CD4-positive, alpha-beta T cell treated with Interferon alpha-2 for 1 hour (primary cell): ENCODE measurements at regions not wholly inside any gene's neighbourhood (a gene's known extent, or its start where the extent isn't known, plus 50 kb on each side); places are given as distances from the start of the nearest gene placed in this dataset.

Experiments
- DNase-seq, 2 donors: peaks; one replicate each; pipeline ENCODE4 v3.0.0-alpha.2; 2020 to 2022

DNA sequence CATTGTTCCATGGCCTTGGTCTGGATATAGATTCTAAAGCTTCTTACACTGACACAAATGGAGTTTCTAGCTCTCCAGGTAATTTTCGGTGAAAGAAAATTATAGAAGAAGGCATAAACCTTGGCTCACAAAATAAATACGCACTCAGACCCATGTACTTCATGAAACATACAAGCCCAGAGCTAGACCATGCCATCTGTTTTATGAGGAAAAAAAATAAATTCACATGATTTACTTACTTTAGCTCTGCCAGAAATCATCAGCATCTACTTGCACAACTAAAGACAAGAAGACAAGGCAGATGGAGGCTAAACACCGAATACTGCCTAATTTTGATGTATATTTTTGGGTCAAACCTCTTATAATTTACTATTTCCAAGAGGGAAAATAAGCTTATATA, 197.4 kb upstream of the KLF14 start:
- DNase-seq = no peak

DNA sequence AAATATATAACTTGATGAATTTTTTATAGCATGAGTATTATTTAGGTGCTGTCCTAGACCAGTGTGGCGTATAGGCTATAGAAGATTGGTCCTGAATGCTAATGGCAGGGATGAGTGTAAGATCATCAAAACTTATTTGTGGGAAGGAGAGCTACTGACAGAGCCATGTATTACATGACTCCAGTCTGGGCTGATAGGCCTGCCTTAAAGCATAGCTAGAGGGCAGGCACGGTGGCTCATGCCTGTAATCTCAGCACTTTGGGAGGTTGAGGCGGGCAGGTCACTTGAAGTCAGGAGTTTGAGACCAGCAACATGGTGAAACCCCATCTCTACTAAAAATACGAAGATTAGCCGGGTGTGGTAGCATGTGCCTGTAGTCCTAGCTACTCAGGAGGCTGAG, 198.1 kb upstream of the KLF14 start:
- DNase-seq = no peak

DNA sequence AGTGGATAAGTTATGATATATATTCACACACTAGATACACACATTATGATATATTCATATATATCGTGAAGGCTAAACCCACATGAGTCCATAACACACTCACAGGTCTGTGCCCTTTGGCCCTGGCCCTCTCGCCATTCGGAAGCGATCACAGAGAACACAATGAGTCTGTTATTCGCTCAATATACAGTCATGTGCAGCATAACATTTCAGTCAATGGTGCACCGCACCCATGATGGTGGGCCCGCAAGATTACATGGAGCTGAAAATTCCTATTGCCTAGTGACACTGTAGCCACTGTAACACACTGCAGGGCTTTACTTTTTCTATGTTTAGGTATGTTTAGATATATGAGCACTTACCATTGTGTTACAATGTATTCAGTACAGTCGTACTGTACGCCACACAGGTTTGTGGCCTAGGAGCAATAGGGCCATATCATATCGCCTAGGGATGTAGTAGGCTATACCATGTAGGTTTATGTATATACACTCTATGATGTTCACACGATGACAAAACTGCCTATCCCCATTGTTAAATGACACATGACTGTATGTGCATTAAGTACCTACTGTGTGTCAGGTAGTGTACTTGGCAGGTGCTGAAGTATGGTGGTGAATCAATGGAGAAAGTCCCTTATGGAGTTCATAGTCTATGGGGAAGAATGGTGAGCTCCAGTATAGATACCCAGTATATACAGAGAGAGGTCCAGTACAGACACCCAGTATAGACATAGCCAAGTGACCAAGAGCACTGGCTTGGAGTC, 198.8 kb upstream of the KLF14 start:
- no peak for DNase-seq

GRCh38 chr7:130933919-130934318, 199.9 kb upstream of the KLF14 start:
- DNase-seq = no peak

DNA sequence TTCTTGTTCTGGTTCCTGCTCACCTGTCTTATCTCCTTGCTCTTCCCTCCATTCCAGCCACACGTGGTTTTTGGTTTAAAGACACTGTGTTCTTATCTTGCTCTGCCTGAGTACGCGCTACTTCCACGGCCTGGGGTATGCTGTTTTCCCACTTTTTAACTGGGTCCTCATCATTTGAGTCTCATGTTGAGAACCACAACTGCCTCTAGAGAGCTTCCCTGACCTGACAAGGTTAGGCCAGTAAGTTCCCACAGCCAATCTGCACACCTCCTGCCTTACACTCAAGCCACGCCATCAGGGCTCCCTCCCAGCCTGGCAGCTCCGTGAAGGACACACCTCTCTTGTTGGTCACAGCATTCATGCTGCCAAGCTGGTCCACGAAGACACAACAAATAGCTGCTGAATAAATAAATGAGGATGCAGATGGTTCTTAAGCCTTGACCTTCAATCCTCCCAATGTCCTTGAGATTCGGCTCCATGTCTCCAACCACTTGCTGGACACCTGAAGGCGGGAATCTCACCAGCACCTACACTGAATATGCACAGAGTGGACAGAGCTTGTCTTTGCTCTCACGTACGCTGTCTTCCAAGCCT, 201.7 kb upstream of the KLF14 start:
- no peak for DNase-seq

GRCh38 chr7:130936202-130936931, 202.4 kb upstream of the KLF14 start:
- no peak for DNase-seq

GRCh38 chr7:130937016-130937415, 203.0 kb upstream of the KLF14 start:
- DNase-seq = no peak

GRCh38 chr7:130937830-130938229, 203.8 kb upstream of the KLF14 start:
- DNase-seq = no peak

DNA sequence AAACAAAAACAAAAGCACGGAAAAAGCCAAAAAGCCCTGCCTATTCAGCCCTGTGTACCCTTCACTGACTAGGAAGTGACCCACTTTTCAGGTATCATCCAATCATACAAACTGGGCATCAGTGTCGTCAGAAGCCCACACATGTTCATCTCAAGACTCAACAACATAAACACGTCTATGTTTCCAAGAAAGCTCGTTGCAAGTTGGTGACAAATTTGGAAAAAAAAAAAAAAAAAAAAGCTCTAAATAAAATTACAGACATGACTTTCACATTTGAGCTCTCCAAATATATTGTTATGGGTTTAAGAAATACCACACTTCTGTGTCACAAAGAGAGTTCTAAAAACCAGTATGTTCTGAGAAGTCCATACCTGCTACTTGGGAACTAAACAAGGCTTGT, 204.7 kb upstream of the KLF14 start:
- peak; percentile 74 to 90 for DNase-seq

DNA sequence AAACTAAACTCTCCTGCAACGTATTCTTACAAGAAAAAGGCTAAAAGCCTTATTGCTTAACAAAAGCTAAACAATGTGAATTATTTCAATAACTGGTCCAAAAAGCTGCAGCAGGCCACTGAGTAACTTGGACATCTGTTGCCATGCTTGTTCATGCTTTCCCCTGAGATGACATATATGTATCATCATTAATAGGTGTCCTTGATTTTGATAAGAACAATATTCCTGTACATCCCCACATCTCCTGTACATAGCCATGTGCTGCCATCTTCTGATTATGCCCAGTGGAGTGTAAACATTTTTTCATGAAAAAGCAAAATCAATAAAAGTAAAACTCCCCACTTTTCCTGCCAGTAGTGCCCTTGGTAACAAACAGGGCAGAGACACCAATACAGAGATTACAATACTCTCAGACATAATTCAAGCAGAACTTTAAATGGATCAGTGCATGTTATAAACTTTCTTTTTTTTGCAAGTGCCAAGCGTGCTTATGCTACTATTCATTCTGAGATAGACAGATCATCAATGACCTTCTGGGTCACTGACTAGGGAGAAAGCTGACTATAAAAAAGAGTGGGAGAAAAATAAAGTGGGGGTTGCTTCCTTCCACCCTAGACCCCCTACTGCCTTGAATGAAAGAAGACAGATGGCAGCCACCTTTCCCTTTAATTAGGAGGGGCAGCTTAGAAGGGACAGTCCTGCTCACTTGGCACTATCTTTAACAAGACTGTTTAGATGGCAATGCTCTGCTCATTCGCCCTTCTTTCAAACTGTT, 205.5 kb upstream of the KLF14 start:
- no peak for DNase-seq

DNA sequence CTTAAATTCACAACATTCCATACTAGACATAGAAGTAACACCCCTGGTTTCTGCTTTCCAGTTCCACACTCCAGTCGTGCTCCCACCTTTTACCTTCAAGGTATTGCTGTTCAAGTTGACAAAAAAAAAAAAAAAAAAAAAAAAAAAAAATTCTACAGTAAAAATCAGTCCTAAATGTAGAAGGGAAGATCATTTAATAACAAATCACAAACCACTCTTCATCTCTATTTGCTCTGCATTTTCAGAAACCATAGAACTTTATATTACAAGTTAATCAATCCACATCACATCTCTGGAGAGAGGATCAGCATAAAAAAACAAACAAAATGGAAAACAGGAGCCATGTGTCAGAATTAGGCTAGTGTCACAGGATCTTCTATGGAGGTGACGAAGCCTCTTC, 206.3 kb upstream of the KLF14 start:
- no peak for DNase-seq

GRCh38 chr7:130940907-130941306, 206.9 kb upstream of the KLF14 start:
- DNase-seq = no peak

DNA sequence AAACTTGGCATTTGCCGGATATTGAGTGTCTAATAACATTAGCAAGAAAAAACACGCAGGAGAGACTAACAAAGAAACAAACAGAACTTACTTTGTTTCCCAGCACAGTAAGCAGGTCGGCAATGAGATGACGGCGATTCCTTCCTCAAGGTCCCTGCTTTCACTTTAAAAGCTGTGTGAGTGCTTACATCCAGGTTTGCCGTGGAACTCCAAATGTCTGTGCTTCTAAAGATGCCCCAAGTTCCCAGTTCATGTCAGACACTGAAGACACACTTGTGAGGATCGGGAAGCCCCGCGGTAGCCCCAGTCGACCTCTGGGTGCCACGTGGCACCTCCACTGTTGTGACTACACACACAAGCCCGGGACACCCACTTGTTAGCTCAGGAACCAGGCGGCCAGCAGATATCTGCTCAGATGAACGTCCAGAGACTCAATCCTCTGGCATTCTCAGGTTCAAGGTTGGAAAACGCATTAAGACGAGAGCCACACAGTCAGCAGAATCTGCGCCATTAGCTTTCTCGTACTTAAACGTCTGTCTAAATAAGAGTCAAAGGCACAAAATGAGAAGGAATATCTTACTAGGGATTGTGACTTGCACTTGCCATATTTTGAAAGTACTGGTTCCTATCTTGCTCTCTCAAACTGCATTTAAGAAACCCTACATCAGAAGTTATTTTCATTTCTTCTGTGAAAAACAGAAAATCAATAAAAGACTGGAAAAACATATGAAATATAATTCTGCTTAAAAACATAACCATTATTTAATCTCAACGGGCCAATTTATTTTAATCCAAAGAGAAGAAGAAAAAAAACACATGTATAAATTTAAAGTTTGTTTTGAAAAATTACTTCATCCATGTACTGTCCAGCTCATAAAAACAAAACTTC, 207.6 kb upstream of the KLF14 start:
- peak; percentile 70 to 84 for DNase-seq

DNA sequence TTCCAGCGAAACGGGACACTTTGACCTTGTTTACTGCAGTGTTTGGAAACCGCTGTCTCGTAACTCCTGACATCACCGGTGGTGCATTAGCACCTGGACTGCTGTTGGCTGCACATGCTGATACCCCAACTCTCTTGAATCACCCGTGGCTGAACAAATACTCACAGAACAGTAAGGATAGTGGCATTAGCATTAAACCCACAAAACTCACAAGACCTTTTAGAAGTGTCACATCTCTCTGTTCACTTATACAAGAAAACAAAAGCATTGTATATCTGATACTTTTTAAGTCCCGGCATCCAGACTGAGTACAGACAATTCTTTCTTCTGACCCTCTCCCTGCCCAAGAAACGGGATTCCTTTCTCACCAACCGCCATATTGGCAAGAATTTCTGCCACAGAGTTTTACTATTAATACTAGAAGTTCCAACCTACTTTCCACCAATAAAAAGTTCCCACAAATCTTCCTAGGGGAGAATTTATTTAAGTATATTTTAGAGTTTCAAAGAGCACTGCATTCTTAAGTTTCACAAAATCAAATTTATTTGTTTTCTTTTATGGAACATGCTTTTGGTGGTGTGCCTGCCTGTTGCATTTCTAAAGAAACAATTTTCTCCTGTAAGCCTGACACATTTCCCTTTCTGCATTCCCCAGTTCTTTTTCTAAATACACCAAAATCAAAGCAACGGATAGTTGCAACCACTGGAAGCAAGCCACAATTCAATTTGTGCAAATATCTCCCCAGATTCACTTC, 208.4 kb upstream of the KLF14 start:
- peak; percentile 65 to 89 for DNase-seq

- peak; percentile 33 to 75 for DNase-seq
Observed at GRCh38 chr7:130943336-130943901, 209.4 kb upstream of the KLF14 start.

- DNase-seq = peak in 1 of 2 donors; percentile 26
Observed at GRCh38 chr7:130943981-130944380, 210.0 kb upstream of the KLF14 start.

- DNase-seq = no peak
Observed at GRCh38 chr7:130944997-130945396, 211.0 kb upstream of the KLF14 start.

GRCh38 chr7:130945411-130945811, 211.4 kb upstream of the KLF14 start:
- DNase-seq = peak in 1 of 2 donors; percentile 72

- DNase-seq = peak in 1 of 2 donors; percentile 19
Observed at GRCh38 chr7:130946114-130946513, 212.1 kb upstream of the KLF14 start.

DNA sequence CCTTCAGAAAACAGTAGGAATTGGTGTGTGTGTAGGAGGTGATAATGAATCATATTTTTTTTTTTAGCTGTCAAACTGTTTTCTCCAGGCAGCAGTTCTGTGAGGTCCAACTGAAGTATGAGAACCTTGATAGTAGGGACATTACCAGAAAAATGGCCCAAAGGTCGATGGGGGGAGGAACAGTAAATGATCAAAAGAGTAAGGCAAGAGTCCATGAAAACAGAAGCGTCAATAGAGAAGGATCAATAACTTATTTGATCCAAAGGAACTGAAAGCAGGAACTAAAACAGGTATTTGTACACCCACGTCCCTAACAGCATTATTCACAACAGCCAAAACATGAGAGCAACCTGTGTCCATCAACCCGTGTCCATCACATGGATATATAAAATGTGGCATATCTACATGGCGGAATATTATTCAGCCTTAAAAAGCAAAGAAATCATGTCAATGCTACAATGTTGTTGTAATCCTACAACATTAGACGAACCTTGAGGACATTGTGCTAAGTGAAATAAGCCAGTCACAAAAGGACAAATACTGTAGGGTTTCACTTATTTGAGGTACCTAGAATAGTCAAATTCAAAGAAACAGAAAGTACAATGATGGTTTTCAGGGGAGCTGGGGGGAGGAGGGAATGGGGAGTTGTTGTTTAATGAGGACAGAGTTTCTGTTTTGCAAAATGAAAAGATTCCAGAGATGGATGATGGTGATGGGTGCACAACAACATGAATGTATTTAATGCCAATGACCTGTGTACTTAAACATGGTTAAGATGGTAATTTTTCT, 214.0 kb upstream of the KLF14 start:
- peak in 1 of 2 donors; percentile 81 for DNase-seq
